ENCODE measurements at regions not wholly inside any gene's neighbourhood (a gene's known extent, or its start where the extent isn't known, plus 50 kb on each side); places are given as distances from the start of the nearest gene placed in this dataset.

DNA sequence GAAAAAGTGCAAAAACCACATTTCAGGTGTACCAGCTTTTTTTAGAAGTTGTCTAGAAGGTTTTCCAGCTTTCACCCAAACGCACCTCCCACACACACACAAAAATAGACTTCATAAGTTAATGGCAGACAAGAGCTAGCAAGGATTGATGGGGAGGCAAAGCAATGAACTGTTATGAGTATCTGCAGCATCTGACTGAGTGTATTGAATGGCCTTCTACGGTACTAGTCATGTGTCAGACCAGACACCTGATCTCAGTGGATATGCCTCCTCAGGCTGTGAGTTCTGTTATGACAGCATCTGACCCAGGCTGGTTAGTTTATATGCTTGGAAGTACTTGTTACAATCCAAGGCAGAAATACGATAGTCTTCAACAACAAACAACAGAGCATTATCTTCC is 406.1 kb upstream of the AUTS2 start:
- TF ChIP-seq, protein P1, sequence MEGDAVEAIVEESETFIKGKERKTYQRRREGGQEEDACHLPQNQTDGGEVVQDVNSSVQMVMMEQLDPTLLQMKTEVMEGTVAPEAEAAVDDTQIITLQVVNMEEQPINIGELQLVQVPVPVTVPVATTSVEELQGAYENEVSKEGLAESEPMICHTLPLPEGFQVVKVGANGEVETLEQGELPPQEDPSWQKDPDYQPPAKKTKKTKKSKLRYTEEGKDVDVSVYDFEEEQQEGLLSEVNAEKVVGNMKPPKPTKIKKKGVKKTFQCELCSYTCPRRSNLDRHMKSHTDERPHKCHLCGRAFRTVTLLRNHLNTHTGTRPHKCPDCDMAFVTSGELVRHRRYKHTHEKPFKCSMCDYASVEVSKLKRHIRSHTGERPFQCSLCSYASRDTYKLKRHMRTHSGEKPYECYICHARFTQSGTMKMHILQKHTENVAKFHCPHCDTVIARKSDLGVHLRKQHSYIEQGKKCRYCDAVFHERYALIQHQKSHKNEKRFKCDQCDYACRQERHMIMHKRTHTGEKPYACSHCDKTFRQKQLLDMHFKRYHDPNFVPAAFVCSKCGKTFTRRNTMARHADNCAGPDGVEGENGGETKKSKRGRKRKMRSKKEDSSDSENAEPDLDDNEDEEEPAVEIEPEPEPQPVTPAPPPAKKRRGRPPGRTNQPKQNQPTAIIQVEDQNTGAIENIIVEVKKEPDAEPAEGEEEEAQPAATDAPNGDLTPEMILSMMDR (IDR thresholded peaks at IDR 0.05), result no peak
- TF ChIP-seq POLR2AphosphoS5 (IDR thresholded peaks at IDR 0.05), result no peak
- no peak for TF ChIP-seq POLR2A (IDR thresholded peaks at IDR 0.05)
